DMS53 treated with DMSO at 0.1 percent for 48 hours (cell line): ENCODE measurements at regions not wholly inside any gene's neighbourhood (a gene's known extent, or its start where the extent isn't known, plus 50 kb on each side); places are given as distances from the start of the nearest gene placed in this dataset.

Source experiments
- DNase-seq: peaks from one replicate; lab custom pipeline; 2025; ENCODE audit not compliant: unreplicated experiment; lab: John Stamatoyannopoulos, UW

DNA sequence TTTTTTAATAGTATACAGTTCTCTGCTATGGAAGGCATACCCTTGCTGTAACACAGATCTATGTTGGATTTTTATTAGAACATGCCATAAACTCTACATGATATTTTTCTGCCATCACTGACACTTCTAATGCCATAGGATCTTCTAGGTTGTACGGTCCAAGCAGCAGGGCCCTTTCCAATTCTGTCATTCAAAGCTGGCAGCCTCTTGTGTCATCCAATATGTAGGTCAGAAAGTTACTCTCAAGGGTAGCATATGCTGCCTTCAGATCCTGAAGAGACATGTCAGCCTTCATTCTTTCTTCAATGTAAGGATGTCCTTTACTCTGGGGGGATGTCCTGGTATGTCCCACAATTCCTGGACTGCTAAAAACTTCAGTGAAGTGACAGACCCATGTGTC is 629.2 kb upstream of the USP24 start:
- no peak for DNase-seq

DNA sequence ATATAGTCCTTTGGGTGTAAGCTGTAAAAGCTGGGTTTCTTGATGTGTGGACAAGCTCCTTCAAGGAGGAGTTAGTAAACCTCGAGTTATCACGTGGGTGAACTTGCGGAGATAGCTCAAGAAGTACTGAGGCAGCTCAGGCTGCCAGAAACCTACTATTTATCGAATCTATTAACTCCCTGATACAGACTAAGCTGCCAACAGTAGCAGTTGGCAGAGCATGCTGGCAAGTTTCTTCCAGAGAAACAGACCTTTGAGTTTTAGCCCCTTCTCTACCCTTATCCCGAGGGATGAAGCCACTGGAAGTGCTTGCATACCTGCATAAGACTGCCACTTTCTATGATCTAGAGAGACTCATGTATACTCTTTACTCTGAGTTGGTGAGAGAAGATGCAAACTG is 624.5 kb upstream of the USP24 start:
- no peak for DNase-seq

DNA sequence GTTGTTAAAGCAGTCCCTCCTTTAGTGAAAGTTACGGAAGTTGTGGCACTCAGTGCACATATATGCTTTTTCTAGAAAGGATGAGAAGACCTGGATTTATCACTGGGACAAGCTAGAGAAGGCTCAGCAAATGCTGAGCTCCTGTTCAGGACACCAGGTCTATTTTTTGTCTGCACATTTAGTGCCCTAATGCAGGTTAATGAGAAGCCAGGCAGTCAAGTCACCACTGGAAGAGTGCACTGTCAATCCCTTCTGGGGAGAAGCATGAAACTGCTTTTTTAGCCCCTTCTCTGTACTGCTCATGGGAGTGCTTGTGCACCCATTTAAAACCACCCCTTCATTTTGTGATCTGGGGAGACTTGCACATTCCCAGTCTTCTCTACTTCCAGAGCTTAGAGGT is 624.1 kb upstream of the USP24 start:
- no peak for DNase-seq

DNA sequence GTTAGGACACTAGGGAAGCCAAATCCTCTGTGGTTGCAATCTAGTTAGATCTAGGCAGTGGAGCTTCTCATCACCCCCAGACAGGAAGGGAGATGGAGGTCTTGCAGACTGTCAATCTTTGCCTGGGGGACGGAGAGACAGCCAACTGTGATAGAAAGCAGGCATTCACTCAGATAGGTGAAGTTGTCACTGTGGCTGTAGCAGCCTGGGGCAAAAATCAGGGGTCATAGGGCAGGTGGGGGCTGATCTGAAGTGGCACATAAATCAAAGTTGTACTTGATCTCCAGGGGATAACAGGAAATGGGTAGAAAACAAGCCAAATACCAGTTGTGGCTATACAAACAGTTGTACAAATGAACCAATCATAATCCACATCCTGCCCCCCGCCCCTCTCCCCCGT is 620.9 kb upstream of the USP24 start:
- no peak for DNase-seq

DNA sequence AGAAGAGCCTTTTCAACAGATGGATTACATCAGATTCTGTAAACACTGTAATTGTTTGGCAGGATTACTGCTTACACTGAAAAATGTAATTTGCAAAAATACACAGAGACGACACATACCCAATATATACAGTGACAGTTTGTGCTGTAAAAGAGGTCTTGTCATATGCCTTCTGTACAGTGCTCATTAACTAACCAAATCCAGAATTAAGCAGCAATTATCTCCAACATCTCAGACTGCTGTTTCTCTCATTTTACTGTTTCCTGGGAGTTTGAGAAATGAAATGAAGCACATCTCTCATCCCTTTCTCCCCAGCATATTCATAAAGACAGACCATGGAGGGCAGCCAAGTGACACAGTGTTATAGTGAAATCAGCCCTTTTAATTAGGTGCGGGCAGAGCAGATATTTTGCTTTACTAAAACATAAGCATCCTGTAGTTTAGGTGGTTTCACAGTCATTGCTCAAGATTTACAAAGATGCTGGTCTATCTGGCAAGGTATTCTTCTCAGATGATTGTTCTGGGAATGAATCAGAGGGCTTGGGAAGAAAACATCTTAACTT is 618.4 kb upstream of the USP24 start:
- no peak for DNase-seq

DNA sequence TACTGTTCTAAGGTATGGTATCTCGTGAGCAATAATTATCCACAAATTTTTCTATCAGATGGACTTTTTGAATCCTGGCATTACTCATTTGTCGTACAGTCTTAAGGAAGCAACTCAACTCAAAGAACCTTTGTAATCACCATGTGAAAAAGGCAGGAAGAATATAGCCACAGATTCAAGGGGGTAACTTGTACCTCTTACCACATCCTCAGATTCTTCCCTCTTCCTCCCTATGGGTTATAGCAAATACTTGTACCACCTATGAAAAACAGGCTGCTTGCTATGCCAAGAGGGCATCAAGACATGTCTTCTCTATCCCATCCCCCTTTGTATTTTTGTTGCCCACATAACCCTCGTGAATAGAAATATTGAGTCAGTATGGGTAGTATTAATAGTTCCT is 616.6 kb upstream of the USP24 start:
- DNase-seq, result no peak

DNA sequence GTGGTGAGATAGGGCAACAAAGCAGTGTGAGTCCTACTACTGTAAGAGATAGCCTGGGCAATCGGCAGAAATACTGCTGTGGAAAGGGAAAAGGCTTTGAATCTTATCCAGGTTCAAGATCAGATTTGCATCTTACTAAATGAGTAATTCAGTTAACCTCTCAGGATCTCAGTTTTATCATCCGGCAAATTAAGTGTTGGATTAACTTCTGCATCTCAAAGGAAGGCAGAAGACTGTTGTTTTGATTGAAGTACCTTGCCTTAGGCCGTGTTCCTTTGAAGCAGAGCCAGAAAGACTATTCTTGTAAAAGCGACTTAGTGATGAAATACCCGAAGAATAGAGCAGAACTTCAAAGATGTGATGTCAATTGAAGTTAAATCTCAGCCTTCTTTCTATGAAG is 612.9 kb upstream of the USP24 start:
- no peak for DNase-seq

DNA sequence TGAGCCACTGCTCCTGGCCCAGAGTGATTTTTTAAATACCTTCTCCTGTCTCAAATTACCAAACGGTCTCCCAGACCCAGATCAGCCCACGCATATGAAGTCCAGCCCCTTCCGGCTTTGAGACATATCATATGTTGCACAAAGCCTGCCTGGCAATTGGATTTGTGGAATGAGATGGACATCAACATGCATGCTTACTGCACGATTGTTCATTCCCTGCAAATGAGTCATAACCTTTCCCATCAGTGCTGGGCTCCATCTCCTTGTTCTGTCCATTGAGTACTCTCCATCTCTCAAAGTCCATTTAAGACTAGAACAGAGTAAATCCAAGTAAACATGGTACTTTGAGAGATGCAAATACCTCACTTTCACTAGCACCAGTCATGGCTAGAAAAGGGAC is 612.2 kb upstream of the USP24 start:
- DNase-seq, result peak; percentile 31

DNA sequence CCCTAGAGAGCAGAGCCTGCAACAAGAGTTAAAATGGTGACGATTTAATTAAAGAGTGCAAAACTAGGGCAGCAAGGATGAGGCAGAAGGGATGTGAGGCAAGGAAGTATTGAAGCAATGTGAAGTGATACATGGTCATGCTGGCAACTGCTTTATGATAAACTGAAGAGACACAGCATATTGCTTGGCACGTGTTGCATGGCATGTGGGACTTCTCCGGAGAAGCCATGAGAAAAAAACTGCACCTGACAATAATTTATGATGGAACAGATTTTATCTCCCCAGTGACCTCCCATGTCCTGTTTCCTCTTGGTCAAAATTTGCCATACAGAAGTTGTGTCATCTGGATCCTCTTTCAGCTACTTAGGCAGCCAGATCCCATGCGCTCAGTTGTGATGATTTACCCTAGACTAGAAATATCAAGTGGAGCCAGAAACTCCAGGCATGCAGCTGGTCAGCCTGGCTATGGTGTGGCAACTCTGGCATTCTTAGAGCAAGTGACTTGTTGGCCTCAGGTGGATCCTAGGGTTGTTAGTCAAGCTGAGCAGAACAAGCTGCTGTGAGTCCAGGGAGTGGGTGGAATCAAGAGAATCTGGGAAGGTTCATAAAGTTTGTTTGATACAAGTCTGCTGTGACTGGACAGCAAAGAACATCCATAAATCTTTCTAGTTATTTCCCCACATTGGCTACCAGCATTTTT is 611.4 kb upstream of the USP24 start:
- no peak for DNase-seq

DNA sequence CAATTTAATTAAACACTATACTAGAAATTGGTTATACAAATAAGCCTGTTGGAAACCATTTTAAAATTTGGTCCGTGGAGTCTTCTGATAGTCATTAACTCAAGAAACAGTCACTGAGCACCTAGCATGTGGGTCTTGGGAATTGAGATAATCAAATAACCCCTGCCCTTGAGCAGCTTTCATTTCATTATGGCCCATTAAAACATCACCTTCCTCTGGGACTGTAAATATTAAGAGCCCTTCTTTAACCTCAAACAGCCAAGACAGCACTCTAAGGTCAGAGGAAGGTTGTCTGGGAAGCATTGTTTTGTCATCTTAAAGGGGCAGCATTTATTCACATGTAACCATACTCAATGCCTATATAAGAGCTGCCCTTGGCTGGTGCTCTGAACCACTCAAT is 610.3 kb upstream of the USP24 start:
- DNase-seq, result no peak

DNA sequence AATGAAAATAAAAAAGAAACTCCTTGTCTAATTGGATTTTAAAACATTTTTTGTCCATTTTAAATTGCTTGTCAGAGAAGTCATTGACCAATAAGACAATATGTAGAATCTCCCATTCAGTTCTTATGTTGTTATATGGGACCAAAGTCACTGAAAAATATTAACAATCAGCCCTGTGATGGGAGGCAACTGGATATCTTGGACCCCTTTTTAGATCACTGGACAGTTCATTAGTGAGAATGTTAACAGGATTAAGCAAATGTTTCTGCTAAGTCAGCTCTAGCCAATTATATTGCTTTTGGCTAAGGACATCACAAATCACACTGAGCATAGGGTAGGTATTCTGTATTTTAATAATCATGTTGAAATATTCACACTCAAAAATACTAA is 609.1 kb upstream of the USP24 start:
- no peak for DNase-seq

DNA sequence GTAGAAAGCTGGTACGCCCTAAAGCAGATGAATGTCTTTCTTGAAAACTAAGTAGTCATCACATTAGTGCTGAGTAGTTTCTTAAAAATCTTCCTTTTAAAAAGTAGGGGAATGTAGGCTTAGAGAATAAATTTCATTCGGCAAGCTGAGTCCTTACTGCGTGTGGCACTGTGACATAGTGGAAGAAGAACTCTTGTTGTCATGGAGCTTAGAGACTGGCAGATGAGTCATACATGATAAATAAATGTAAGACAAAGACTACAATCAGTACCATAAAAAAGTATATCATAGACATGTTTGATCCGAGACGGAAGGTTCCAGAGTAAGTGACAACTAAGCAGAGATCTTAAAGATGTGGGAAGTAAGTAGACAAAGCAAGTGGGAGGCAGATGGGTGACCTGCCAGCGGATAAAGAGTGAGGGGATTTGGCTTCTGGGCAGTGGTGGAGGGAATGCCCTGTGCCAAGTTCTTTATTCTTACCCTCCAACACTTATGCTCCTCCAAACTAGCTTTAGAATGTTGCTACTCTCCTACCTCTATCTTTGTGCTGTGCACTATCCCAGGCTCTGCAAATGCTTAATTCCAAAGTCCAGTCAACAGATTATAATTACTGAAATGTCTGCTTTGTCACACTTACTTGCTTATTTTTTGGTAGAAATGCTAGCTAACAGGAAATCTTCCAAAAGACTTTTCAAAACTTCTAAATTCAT is 608.5 kb upstream of the USP24 start:
- DNase-seq, result peak; percentile 93

DNA sequence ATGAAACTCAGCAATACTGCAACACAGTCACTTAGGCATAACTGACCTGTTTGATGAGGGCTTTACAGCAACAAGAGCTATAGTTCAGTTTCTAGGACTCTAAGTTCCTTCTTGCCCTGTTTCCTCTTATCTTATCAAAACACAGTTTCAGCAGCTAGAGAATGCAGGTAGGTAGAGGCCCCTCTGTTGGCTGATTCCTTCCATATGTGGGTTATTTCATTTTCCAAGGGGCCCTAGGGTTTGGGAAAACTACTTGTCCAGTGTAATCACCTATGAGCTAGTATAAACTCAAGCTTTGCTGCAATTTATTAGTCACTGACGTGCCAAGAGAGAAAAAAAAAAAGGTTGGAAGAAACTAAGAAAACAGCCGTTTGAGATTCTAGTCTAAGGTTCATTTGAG is 607.7 kb upstream of the USP24 start:
- DNase-seq, result no peak

DNA sequence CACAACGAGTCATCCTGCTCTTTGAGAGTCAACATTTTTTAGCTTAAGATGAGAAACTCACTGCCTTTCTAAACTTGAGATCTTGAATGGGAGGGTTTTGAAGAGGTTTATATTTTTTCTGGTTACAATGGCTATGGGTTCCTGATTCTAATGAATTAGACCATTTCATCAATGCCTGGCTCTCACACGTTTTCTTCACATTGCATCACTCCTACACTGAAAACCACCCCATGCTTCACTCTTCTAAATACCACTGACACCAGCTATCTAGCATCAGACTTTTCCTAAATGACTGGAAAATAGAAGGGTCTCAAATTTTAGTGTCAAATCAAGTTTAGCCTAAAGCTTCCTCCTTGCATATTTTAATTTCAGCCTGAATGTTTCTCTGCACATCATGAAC is 606.1 kb upstream of the USP24 start:
- peak; percentile 79 for DNase-seq

DNA sequence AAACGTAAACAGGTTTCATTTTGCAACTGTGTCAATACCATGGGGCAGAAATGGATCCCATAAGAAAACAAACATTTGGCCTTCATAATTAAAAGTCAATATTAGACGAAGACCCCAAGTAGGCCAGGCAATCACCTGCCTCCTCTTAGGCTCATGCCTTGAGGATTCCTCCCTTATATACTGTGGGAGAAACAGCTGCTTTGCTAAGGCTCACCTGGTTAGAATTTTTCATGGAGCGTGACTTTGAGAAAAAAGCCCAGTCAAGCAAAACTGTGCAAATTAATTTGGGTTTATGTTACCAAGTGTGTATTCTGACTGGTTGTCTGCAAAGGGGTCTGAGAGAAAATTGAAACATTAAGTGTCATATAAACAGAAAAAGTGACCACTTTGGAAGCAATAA is 605.3 kb upstream of the USP24 start:
- DNase-seq, result peak; percentile 98

DNA sequence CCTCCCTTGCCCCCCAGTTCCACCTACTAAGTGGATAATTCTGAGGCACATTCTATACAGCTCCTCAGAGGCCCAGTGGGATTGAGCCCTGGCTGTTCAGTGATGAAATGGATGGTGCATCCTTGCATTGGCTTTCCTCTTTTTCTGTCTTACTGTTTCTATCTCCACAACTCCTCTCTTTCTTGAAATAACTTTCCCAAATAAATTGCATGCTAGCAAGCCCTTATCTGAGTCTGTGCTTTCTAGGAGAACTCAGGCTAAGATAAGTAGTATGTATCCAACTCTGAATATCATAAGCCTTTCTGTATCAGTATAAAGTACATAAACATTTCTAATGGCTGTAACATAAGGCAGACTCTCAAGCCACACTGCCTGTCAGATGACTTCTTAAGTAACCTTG is 603.8 kb upstream of the USP24 start:
- no peak for DNase-seq

DNA sequence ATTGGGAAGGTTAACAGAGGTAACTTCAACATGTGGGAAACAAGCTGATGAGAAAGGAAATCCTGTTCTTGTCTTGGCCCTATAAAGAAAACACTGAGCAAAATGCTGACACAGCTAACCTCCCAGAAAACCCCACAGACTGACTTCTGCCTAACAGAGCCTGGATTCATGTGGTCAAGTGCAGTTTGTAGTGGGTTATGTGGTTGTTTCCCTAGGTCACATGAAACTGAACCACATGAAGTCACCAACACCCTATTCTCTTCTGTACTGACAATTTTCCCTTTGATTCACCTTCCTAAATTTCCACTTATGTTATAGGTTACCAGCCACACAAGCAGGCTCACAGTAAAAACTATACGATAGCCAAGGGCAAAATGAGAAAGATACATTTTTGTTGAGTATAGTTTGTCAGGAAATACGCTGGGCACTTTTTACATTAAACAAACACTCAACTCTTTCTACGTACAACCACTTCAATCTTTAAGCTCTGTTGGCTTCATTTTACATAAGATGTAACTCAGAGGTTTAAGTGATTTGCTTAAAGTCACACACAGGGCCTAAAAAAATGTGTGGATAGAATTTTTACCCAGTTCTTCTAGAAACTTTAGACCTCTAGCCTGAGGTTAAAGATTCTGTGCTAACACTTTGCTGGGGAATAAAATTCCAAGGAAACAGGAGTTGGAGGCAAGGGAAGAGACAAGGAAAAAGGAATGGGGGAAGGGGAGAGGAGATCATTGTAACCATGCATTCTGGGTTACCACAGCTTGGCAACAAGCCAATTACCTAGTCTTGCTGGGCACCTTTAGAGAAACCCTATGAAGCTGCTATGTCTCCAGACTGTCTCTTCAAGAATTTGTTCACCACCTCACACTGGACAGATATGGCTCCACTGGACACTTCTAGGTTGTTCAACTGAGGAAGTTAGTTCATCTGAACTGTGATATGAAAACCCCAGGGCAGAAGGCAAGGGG is 601.6 kb upstream of the USP24 start:
- DNase-seq, result peak; percentile 97

DNA sequence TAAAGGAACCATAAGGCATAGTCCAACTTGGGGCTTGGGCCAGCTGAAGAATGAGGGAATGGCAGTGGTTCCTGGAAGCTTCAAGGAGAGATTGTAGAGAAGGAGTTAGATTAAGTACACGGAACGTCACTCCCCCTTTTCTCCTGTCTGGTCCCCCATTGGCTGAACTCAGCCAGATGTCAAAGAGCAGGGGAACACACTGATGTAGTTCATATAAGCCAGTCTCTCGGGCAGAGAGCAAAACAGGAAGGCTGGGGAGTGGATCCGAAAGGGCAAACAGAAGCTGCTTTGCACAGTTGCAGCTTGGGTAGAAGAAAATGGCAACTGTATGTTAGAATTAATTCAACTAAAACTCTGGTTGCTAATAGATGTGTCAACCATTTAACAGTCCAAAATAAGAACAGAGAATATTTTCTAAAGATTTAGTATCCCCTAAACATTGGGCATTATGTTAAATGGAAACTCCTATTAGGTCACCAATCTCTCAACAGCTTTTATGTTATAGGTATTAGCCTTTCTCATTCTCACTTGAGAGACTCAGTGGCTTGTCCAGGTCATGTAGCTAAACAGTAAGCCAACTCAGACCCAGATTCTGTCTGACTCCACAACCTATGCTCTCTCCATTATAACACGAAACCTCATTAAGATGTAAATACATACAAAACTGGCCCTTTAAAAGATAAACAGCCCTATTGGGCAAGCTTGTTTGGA is 600.7 kb upstream of the USP24 start:
- no peak for DNase-seq

DNA sequence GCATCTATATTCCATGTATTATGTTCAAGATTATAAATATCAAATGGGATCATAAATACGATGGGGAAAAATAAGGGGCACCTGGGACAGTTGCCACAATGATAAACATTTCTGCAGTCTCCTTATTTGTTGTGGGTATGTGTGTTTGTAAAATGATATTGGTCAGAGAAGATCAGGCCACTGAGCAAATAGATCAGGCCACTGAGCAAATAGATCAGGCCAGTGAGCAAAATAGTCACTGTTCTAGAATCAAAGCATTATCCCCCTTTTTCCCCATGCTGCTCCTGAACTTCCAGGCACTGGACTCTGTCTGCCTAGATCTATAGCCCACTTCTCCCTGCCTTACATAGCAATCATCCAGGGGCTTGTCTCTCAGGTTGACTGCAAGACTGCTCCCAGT is 599.8 kb upstream of the USP24 start:
- no peak for DNase-seq

DNA sequence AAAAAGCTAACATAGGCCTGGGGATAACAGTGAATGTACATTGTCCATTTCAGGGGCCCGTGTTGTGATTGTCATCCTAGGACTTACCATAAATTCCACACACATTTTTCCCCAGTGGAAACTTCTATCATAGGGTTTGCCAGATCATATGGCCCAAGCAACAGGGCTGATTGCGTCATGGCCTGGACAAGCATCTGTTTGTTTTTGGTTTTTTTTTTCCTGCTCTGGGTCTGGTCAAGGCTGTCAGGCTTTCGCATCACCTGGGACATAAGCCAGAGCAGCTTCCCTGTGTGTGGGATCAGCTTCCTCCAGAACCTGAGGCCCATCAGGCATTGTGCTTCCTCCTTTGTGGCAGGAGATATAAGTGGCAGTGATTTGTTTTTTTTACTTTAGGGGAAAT is 598.5 kb upstream of the USP24 start:
- DNase-seq, result peak; percentile 86

DNA sequence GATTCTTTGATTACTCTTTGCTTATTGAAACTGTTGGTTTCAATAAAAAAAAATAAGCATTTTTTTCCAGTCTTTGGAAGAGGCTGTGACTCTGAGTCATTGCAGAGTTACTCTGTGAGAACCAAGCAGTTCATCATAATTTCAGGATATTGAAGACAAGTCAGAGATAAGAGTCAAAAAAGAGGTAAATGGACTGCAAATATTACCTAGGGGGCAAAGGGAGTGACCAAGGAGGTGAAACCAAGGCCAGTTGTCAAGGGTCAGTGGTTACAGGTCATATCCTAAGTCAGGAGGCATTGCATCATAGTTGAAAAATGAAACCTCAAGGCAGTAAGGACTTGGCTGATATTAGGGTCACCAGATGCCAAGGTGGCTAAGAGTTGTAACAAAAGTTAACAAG is 597.1 kb upstream of the USP24 start:
- no peak for DNase-seq
